RWPE1 (cell line): ENCODE measurements at regions not wholly inside any gene's neighbourhood (a gene's known extent, or its start where the extent isn't known, plus 50 kb on each side); places are given as distances from the start of the nearest gene placed in this dataset.

Experiments used
- CTCF ChIA-PET: fragments of 350-600 bp; sonication (Branson Sonifier 250); formaldehyde crosslinking; extraction: SDS; loops from one replicate; lab custom pipeline; 2021; lab: Yijun Ruan, JAX
- POLR2A ChIA-PET: fragments of 400-600 bp; formaldehyde crosslinking; extraction: SDS; loops from one replicate; lab custom pipeline; 2020; ENCODE audit warnings: antibody characterized with exemption; ENCODE audit not compliant: low non-redundant PET; lab: Yijun Ruan, JAX
- DNase-seq: peaks from one replicate; pipeline ENCODE4 v3.0.0; 2012; ENCODE audit warnings: low spot score
- H3K27ac ChIP-seq: fragments of 450-650 bp; 2 replicates; pipeline ENCODE4 v1.5.1; 2017
- TF ChIP-seq, protein P1 (sequence below): fragments of 450-650 bp; conservative IDR thresholded peaks from 2 replicates; pipeline ENCODE4 v1.5.1; 2017; ENCODE audit warnings: low read depth, mild to moderate bottlenecking

DNA sequence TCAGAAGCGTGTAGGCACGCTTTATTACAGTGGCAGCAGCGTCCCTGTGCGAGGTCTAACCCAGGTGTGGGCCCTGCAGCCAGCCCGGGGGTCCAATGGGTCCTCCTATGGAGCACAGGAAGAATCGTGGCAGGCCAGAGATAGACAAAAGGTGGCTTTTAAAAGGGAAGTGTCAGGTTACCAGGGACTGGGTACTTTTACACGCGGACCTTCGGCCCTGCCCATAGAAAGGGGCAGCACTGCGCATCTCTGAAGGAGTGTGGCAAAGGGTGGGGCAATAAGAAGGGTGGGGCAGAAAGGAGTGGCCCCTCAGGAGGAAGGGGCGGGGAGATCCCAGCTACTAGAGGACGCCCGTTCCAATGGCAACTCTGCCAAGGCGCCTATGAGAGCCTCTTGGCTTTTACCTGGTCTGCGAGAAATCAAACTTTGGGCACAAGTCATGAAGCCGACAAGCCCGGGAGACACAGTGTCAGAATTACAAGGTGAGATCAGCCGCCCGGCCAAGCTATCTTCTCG, 1419.8 kb downstream of the UQCRFS1 start:
- TF ChIP-seq, protein P1, sequence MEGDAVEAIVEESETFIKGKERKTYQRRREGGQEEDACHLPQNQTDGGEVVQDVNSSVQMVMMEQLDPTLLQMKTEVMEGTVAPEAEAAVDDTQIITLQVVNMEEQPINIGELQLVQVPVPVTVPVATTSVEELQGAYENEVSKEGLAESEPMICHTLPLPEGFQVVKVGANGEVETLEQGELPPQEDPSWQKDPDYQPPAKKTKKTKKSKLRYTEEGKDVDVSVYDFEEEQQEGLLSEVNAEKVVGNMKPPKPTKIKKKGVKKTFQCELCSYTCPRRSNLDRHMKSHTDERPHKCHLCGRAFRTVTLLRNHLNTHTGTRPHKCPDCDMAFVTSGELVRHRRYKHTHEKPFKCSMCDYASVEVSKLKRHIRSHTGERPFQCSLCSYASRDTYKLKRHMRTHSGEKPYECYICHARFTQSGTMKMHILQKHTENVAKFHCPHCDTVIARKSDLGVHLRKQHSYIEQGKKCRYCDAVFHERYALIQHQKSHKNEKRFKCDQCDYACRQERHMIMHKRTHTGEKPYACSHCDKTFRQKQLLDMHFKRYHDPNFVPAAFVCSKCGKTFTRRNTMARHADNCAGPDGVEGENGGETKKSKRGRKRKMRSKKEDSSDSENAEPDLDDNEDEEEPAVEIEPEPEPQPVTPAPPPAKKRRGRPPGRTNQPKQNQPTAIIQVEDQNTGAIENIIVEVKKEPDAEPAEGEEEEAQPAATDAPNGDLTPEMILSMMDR = no peak
- peak; percentile 89 for DNase-seq
- H3K27ac ChIP-seq = peak overlapping the region; percentile 96
- ChIA-PET CTCF (no interaction called here), POLR2A (interaction anchor here (0.5 kb wide), 1 partner anchor 209 kb away, joined by 3 read pairs; no protein-coding TSS in a partner anchor)

DNA sequence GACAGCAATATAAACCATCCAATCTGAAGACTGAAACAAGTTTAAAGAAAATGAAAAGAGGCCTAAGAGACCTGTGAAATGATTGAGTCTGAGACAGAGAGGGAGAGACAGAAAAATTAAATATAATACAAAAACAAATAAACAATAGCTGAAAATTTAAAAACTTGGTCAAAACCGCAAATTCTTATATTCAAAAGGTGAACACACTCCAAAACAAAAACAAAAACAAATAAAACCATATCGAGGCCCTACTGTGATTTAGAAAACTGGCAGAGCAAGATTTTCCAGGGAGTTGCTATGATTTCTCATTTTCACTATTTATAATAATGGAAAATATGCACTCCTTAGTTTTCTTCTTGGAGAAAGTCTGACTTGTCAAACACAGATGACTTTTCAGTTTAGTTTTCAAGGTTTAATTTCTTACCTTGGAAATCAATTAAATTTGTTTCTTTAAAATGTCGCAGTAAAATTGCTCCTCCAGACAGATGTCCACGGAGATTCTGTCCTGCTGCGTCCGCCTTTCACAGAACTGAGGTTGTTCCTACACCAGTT, 1420.3 kb downstream of the UQCRFS1 start:
- POLR2A ChIA-PET = no interaction called here
- CTCF ChIA-PET = no interaction called here
- TF ChIP-seq, protein P1 = no peak
- peak overlapping the region; percentile 96 for H3K27ac ChIP-seq
- DNase-seq = no peak

DNA sequence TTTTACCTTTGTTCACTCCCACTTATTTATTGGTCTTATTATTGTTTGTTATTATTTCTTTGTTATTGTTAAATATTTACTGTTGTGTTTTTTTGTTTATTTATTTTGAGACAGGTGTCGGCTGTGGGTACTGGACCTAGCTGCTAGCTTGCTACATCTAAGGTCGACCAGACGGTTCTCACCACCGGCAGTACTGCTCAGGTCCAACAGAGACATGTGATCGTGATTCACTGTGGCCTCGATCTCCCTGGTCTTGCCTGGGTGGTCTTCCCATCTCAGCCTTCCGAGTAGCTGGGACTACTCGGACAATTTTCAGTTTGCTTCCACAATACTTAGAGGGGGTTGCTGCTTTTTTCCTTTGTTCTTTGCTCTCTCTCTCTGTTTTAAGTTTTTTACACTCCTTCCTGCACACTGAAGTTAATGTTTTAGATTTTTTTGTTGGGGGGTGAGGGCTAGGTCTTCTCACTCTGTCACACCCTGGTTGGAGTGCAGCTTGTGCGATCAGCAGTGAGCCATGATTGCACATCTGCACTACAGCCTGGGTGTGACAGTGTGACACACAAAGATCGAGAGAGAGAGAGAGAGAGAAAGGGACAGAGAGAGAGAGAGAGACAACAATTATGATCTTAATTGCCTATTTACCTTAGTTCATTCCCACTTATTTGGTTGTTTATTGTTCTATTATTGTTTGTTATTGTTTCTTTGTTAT, 1432.4 kb downstream of the UQCRFS1 start:
- ChIA-PET CTCF (no interaction called here), POLR2A (no interaction called here)
- H3K27ac ChIP-seq = no peak overlapping the region
- no peak for DNase-seq
- TF ChIP-seq, protein P1 = no peak

DNA sequence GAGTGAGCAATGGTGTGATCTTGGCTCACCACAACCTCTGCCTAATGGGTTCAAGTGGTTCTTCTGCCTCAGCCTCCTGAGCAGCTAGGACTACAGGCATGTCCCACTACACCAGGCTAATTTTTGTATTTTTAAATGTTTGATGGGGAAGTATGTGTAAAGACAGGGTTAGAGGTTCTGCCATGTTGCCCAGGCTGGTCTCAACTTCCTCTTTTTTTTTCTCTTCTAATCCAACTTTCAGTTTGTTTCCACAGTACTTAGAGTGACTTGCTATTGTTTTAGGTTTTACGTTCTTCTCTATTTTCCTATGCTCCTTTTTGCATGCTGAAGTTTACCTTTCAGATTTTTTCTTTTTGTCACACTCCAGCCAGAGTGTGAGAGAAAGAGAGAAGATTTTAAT, 1433.0 kb downstream of the UQCRFS1 start:
- no peak for DNase-seq
- TF ChIP-seq, protein P1 = no peak
- no peak overlapping the region for H3K27ac ChIP-seq
- CTCF ChIA-PET = no interaction called here
- POLR2A ChIA-PET = no interaction called here

DNA sequence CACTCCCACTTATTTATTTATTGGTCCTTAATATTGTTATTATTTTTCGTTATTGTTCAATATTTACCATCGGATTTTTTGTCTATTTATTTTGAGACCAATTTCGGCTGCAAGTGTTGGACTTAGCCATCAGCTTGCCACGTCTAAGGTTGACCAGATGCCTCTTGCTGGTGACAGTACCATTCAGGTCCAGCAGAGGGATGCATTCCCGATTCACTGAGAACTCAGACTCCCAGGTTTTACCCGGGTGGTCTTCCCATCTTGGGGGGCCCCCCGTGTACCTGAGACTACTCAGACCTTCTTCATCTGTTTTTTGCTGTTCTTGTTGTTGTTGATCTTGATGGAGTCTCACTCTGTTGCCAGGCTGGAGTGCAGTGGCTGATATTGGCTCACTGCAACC, 1435.2 kb downstream of the UQCRFS1 start:
- CTCF ChIA-PET = no interaction called here

DNA sequence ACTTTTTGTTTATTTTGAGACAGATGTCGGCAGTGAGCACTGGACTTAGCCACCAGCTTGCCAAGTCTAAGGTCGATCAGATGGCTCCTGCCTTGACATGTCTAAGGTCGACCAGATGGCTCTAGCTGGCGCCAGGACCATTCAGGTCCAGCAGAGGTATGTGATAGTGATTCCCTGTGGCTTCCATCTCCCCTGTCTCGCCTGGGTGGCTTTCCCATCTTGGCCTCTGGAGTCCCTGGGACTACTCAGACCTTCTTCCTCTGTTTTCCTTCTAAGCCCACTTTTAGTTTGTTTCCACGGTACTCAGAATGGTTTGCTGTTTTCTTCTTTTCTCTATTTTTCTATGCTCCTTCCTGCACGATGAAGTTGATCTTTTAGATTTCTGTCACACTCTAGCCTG, 1435.7 kb downstream of the UQCRFS1 start:
- no peak for DNase-seq
- ChIA-PET CTCF (no interaction called here), POLR2A (no interaction called here)
- TF ChIP-seq, protein P1 = no peak
- H3K27ac ChIP-seq = no peak overlapping the region

More for the DNA sequence above, 1435.2 kb downstream of the UQCRFS1 start:
- TF ChIP-seq, protein P1 = no peak
- no peak overlapping the region for H3K27ac ChIP-seq
- no peak for DNase-seq
- POLR2A ChIA-PET = no interaction called here
